Fibroblast of mammary gland (primary cell): ENCODE measurements at regions not wholly inside any gene's neighbourhood (a gene's known extent, or its start where the extent isn't known, plus 50 kb on each side); places are given as distances from the start of the nearest gene placed in this dataset.
"Not testable (repeated sequence)": the region's sequence is repeated elsewhere in the genome, so short reads cannot be mapped to it uniquely, and the experiment has no call there.

Experiments
- DNase-seq: peaks from one replicate; pipeline ENCODE4 v3.0.0-alpha.2; 2010; ENCODE audit warnings: low read depth
- H3K4me3 ChIP-seq: 2 replicates; pipeline ENCODE4 v1.5.1; 2011; ENCODE audit warnings: low read depth, mild to moderate bottlenecking, low read length, moderate library complexity; ENCODE audit not compliant: control insufficient read depth

- DNase-seq, H3K4me3 ChIP-seq: not testable (repeated sequence)
Measured at GRCh38 chr1:146292940-146293936, 64.4 kb upstream of the NOTCH2NLA start.

GRCh38 chr1:146292424-146292823, 63.6 kb upstream of the NOTCH2NLA start:
- not testable (repeated sequence) for DNase-seq, H3K4me3 ChIP-seq

GRCh38 chr1:146287881-146288280, 59.1 kb upstream of the NOTCH2NLA start:
- H3K4me3 ChIP-seq, DNase-seq: not testable (repeated sequence)

GRCh38 chr1:146284760-146285159, 55.9 kb upstream of the NOTCH2NLA start:
- H3K4me3 ChIP-seq, DNase-seq: not testable (repeated sequence)

GRCh38 chr1:146283527-146283880, 54.7 kb upstream of the NOTCH2NLA start:
- not testable (repeated sequence) for H3K4me3 ChIP-seq, DNase-seq

- not testable (repeated sequence) for H3K4me3 ChIP-seq, DNase-seq
Measured at GRCh38 chr1:146282807-146283526, 54.1 kb upstream of the NOTCH2NLA start.

GRCh38 chr1:146281522-146281921, 52.7 kb upstream of the NOTCH2NLA start:
- H3K4me3 ChIP-seq, DNase-seq: not testable (repeated sequence)

GRCh38 chr1:146278758-146279157, 49.9 kb upstream of the NOTCH2NLA start:
- H3K4me3 ChIP-seq, DNase-seq: not testable (repeated sequence)
